ENCODE measurements at regions not wholly inside any gene's neighbourhood (a gene's known extent, or its start where the extent isn't known, plus 50 kb on each side); places are given as distances from the start of the nearest gene placed in this dataset.

DNA sequence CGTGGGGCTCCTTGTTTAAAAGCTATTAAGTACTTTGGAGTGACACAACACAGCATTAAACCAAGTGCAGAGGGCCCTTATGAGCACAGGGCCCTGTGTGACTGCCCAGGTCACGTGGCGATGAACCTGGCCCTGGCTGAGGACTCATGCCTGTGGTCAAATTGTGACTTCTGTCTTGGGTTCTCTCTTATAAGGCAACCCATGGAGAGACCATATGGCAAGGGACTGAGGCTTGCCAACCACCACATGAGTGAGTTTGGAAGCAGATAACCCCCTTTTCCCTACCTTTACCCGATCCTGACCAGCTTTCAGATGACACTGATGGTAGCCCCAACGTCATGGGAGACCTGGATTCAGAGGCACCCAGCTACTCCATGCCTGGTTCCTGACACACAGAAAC is 140.5 kb downstream of the ZBTB18 start:
- DNase-seq (ENCODE audit: extremely low read depth in 1 of 2, low read depth in 1 of 2) = no peak

- DNase-seq (ENCODE audit: extremely low read depth in 1 of 2, low read depth in 1 of 2) = no peak
These were observed 141.2 kb downstream of the ZBTB18 start for GRCh38 chr1:244192325-244192724.

DNA sequence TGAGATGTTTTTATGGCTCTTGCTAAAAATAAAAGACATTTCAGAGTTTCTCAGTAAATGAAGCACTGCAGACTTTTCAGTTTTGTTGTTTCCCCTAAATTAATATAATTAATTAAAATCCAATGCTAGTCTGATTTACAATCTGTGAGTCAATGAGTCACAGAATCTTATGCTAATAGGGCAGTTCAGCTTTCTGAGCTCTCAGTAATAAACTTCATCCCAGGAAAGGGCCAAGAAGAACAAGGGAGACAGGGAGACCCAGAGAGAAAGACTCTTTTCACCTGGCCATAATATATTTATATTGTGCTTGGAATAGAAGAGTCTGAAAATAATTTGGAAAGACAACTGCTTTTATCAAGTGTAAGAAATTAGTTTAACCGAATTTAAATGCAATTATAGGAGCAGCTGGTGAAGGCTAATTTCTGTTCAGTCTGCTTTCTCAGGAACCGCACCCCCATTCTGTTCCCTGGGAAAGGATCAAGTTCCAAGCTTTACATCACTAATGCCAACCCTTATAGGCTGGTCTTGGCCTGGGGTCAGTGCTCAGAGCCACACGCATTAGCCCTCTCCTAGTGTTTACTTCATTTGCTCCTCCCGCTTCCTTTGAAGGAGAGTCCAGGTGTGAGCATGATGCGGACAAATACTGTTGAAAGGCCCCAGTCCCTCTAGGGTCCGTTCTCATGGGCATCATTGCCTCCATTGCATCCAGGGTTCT is 145.6 kb downstream of the ZBTB18 start:
- no peak for DNase-seq (ENCODE audit: extremely low read depth in 1 of 2, low read depth in 1 of 2)

- no peak for DNase-seq (ENCODE audit: extremely low read depth in 1 of 2, low read depth in 1 of 2)
These were observed 146.8 kb downstream of the ZBTB18 start for GRCh38 chr1:244197851-244198375.

DNA sequence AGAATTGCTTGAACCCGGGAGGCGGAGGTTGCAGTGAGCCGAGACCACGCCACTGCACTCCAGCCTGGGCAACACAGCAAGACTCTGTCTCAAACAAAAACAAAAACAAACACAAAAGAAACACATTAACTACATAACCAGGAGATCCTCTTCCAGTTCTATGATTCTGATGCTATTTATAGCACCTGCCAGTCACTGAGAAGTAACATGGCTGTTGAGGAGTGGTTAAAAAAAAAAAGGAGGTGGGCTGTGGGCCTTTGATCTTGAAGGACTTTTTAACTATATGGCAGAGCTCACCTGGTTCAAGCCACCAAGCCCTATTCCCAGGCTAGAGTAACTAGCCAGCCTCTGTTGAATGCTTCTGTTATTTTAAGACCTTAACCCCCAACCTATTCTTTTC is 148.8 kb downstream of the ZBTB18 start:
- no peak for DNase-seq (ENCODE audit: extremely low read depth in 1 of 2, low read depth in 1 of 2)

DNA sequence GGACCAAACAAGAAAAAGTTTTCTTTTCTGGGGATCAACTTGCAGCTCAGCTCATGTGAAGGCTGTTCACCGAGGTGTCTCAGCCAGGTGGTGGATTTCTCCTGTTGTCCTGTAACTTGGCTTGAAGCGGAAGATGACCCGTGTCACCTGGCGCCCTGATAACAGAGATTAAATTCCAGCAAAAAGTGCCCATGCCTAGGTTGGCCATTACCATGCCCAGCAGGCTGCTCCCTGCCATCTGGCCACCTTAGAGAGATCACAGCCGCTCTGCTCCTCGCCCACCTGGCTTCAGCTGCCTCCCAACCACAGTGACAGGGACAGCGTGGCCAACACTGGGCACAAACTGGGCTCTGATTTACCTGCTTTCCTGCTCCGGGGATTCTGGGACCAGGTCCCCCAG is 149.5 kb downstream of the ZBTB18 start:
- no peak for DNase-seq (ENCODE audit: extremely low read depth in 1 of 2, low read depth in 1 of 2)

- DNase-seq (ENCODE audit: extremely low read depth in 1 of 2, low read depth in 1 of 2) = no peak
These were observed 150.7 kb downstream of the ZBTB18 start for GRCh38 chr1:244201750-244202149.

GRCh38 chr1:244204004-244204403 is 152.9 kb downstream of the ZBTB18 start:
- no peak for DNase-seq (ENCODE audit: extremely low read depth in 1 of 2, low read depth in 1 of 2)

GRCh38 chr1:244205171-244205570 is 154.1 kb downstream of the ZBTB18 start:
- DNase-seq (ENCODE audit: extremely low read depth in 1 of 2, low read depth in 1 of 2) = no peak

DNA sequence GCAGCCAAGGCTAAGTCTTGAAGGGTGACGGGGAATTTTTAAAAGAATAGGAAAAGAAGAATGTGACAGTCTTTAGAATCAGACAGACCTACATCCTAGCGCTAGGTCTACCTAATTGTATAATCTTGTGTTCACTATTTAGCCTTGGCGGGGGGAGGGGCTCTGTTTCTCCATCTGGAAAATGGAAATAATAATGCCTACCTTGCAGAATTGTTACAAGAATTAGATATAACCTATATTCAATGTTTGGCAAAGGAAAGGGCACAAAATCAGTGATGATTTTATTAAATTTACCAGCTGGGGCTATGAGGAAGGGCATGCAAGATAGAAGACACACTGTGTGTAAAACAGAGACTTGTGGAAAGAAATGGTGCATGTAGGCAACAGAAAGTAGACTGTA is 154.8 kb downstream of the ZBTB18 start:
- DNase-seq (ENCODE audit: extremely low read depth in 1 of 2, low read depth in 1 of 2) = no peak

GRCh38 chr1:244207042-244207934 is 156.2 kb downstream of the ZBTB18 start:
- DNase-seq (ENCODE audit: extremely low read depth in 1 of 2, low read depth in 1 of 2) = no peak

GRCh38 chr1:244207935-244208244 is 156.8 kb downstream of the ZBTB18 start:
- no peak for DNase-seq (ENCODE audit: extremely low read depth in 1 of 2, low read depth in 1 of 2)

DNA sequence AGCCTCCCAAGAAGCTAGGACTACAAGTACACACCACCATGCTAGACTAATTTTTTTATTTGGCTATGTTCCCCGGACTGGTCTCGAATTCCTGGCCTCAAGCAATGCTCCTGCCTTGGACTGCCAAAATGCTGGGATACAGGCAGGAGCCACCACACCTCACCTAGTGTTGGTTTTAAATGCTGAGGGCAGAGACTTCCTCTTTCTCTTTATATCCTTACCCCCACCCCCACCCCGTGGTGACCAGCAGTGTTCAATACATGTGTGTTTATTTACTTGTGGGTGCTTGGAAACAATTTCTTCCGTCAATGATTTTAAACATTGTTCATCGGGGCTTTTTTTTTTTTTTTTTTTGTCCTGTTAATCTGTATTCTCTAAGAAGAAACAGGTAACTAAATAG is 158.9 kb downstream of the ZBTB18 start:
- no peak for DNase-seq (ENCODE audit: extremely low read depth in 1 of 2, low read depth in 1 of 2)

- no peak for DNase-seq (ENCODE audit: extremely low read depth in 1 of 2, low read depth in 1 of 2)
These were observed 159.9 kb downstream of the ZBTB18 start for GRCh38 chr1:244210884-244211558.

GRCh38 chr1:244211559-244211944 is 160.5 kb downstream of the ZBTB18 start:
- no peak for DNase-seq (ENCODE audit: extremely low read depth in 1 of 2, low read depth in 1 of 2)

DNA sequence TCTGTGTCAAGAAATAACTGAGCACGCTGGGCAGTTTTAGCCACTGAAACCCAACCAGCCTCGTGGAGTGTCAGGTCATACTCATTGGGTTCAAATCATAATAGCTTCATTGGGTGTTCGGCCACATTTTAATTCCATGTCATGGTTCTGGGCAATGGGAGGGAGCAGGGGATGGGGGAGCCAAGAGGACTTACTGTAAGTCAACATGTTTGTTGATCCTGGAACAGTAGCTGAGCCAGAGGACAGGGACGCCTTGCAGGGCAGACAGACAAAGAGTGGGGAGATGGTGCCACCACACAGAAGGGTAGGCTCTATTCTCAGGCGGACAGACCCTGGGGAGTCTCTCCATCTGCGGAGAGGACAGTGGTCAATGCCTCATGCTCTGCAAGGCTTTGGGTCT is 161.1 kb downstream of the ZBTB18 start:
- DNase-seq (ENCODE audit: extremely low read depth in 1 of 2, low read depth in 1 of 2) = no peak

- no peak for DNase-seq (ENCODE audit: extremely low read depth in 1 of 2, low read depth in 1 of 2)
These were observed 161.9 kb downstream of the ZBTB18 start for GRCh38 chr1:244212797-244213475.

- DNase-seq (ENCODE audit: extremely low read depth in 1 of 2, low read depth in 1 of 2) = no peak
These were observed 163.2 kb downstream of the ZBTB18 start for GRCh38 chr1:244214009-244214967.

DNA sequence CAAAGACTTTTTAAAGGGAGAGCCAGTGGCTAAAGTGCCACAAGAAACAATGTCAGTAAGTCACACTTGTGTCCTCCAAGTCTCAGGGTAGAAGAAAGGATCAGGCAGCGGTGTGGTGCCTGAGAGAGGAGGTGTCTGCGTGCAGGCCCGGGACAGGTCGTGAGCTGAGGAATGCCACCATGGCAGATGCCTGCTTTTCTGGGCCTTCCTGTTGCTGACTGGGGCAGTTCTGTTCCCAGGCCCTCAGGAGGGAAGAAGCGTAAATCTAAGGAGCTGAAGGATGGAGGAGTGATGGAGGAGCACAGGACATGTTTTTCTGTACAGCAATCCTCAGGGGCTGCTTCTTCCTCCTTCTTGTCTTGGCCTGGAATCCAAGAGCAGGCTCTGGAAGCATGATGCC is 165.8 kb downstream of the ZBTB18 start:
- no peak for DNase-seq (ENCODE audit: extremely low read depth in 1 of 2, low read depth in 1 of 2)

GRCh38 chr1:244217711-244218110 is 166.6 kb downstream of the ZBTB18 start:
- DNase-seq (ENCODE audit: extremely low read depth in 1 of 2, low read depth in 1 of 2) = no peak

Measured in stimulated activated CD8-positive, alpha-beta memory T cell treated with anti-CD3 and anti-CD28 coated beads, Interleukin-7, amount 100 ng/mL, for 48 hours (primary cell).